ENCODE measurements at regions not wholly inside any gene's neighbourhood (a gene's known extent, or its start where the extent isn't known, plus 50 kb on each side); places are given as distances from the start of the nearest gene placed in this dataset.

- DNase-seq (ENCODE audit: low read depth) = no peak
- H3K4me3 ChIP-seq (ENCODE audit: low read depth, low read length) = no peak overlapping the region
- TF ChIP-seq CTCF (IDR thresholded peaks at IDR 0.05; ENCODE audit: low read depth, low read length, missing control alignments) = no peak
Measured at GRCh38 chr5:167226386-167226785, 1065.1 kb upstream of the WWC1 start.

- no peak overlapping the region for H3K4me3 ChIP-seq (ENCODE audit: low read depth, low read length)
- TF ChIP-seq CTCF (IDR thresholded peaks at IDR 0.05; ENCODE audit: low read depth, low read length, missing control alignments) = no peak
- DNase-seq (ENCODE audit: low read depth) = no peak
Measured at GRCh38 chr5:167228134-167228533, 1063.3 kb upstream of the WWC1 start.

- no peak for TF ChIP-seq CTCF (IDR thresholded peaks at IDR 0.05; ENCODE audit: low read depth, low read length, missing control alignments)
- no peak for DNase-seq (ENCODE audit: low read depth)
- H3K4me3 ChIP-seq (ENCODE audit: low read depth, low read length) = no peak overlapping the region
Measured at GRCh38 chr5:167229751-167230150, 1061.7 kb upstream of the WWC1 start.

- DNase-seq (ENCODE audit: low read depth) = no peak
- TF ChIP-seq CTCF (IDR thresholded peaks at IDR 0.05; ENCODE audit: low read depth, low read length, missing control alignments) = no peak
Measured at GRCh38 chr5:167230414-167230813, 1061.0 kb upstream of the WWC1 start.

GRCh38 chr5:167232675-167233311, 1058.7 kb upstream of the WWC1 start:
- DNase-seq (ENCODE audit: low read depth) = no peak

More at GRCh38 chr5:167230414-167230813, 1061.0 kb upstream of the WWC1 start:
- H3K4me3 ChIP-seq (ENCODE audit: low read depth, low read length) = no peak overlapping the region

GRCh38 chr5:167233507-167234220, 1057.8 kb upstream of the WWC1 start:
- no peak overlapping the region for H3K4me3 ChIP-seq (ENCODE audit: low read depth, low read length)
- TF ChIP-seq CTCF (IDR thresholded peaks at IDR 0.05; ENCODE audit: low read depth, low read length, missing control alignments) = no peak
- DNase-seq (ENCODE audit: low read depth) = no peak

More at GRCh38 chr5:167232675-167233311, 1058.7 kb upstream of the WWC1 start:
- no peak overlapping the region for H3K4me3 ChIP-seq (ENCODE audit: low read depth, low read length)
- no peak for TF ChIP-seq CTCF (IDR thresholded peaks at IDR 0.05; ENCODE audit: low read depth, low read length, missing control alignments)

Measured in GM12864 (cell line).